Stomach (tissue), 4 donors: ENCODE measurements at regions not wholly inside any gene's neighbourhood (a gene's known extent, or its start where the extent isn't known, plus 50 kb on each side); places are given as distances from the start of the nearest gene placed in this dataset.

ENCODE experiments used
- CTCF ChIP-seq, 7 experiments: fragments of 450-650 bp in 4 of 7; fragments of 200-600 bp in 3 of 7; sonication (generic) in 3 of 7; IDR thresholded peaks; one replicate each; pipeline ENCODE4 v1.5.1; 2016 to 2019; ENCODE audit warnings: antibody characterized with exemption in 7 of 7, control low read depth in 2 of 7, mild to moderate bottlenecking in 1 of 7
- POLR2A ChIP-seq, 4 donors: fragments of 450-650 bp; IDR thresholded peaks; one replicate each; pipeline ENCODE4 v1.6.1; 2016; ENCODE audit warnings: antibody characterized with exemption in 4 of 4, control low read depth in 2 of 4, mild to moderate bottlenecking in 1 of 4, moderate library complexity in 1 of 4
- POLR2AphosphoS5 ChIP-seq, 3 donors: sonication (generic); formaldehyde crosslinking; IDR thresholded peaks; one replicate each; pipeline ENCODE4 v1.6.1; 2016; ENCODE audit warnings: antibody characterized with exemption in 3 of 3

GRCh38 chr4:189497996-189498395 lies 442.7 kb upstream of the FRG1 start:
- TF ChIP-seq CTCF (IDR thresholded peaks at IDR 0.05) (no peak), POLR2AphosphoS5 (IDR thresholded peaks at IDR 0.05) (no peak), POLR2A (IDR thresholded peaks at IDR 0.05) (no peak)
